Endothelial cell of umbilical vein (primary cell): ENCODE measurements at regions not wholly inside any gene's neighbourhood (a gene's known extent, or its start where the extent isn't known, plus 50 kb on each side); places are given as distances from the start of the nearest gene placed in this dataset.
A peak's percentile ranks its signal among the peaks of the same experiment; 100 is the strongest.

Source experiments
- BruUV-seq: library from RNA; stranded (reverse); fragments of 400-500 nt; replicated peaks from 2 replicates; lab custom pipeline; 2021; lab: Mats Ljungman, UMichigan
- CTCF ChIA-PET: fragments of 300-600, 350-600 bp; sonication (Branson Sonifier 250); formaldehyde crosslinking; loops from one replicate; lab custom pipeline; 2021; ENCODE audit warnings: antibody characterized with exemption, inconsistent platforms; lab: Charles Lee
- POLR2A ChIA-PET: fragments of 300-600, 350-600 bp; sonication (Branson Sonifier 250); formaldehyde crosslinking; loops from one replicate; lab custom pipeline; 2021; ENCODE audit warnings: antibody characterized with exemption, inconsistent platforms; lab: Charles Lee
- DNase-seq: peaks from one replicate; pipeline ENCODE4 v3.0.0-alpha.2; 2011; ENCODE audit warnings: low read depth, low spot score
- FAIRE-seq: peaks from 2 replicates; lab custom pipeline; 2011; peaks lifted over from hg19 to GRCh38; lab: Jason Lieb, UNC
- H2AFZ ChIP-seq: 2 replicates; pipeline ENCODE4 v1.6.0; 2012; ENCODE audit warnings: low read depth, low read length, control low read depth, inconsistent platforms
- H3K27ac ChIP-seq: 2 replicates; pipeline ENCODE4 v1.5.1; 2011; ENCODE audit warnings: low read depth, mild to moderate bottlenecking, control low read depth, low read length, moderate library complexity; ENCODE audit not compliant: insufficient read depth
- H3K27me3 ChIP-seq, 2 experiments: 2 replicates each; pipeline versions ENCODE4 v1.6.0 to v1.6.1; 2011; ENCODE audit warnings: low read length in 2 of 2, mixed read lengths in 1 of 2; ENCODE audit not compliant: control insufficient read depth in 2 of 2, insufficient read depth in 2 of 2
- H3K36me3 ChIP-seq, 2 experiments: 2 replicates in 1 of 2; 3 replicates in 1 of 2; pipeline ENCODE4 v1.5.1; 2011; ENCODE audit warnings: low read length in 2 of 2, mild to moderate bottlenecking in 1 of 2, moderate library complexity in 1 of 2; ENCODE audit not compliant: control insufficient read depth in 2 of 2, insufficient read depth in 2 of 2; ENCODE audit errors: extremely low read depth in 1 of 2
- H3K4me1 ChIP-seq: 3 replicates; pipeline ENCODE4 v1.5.1; 2011; ENCODE audit warnings: mild to moderate bottlenecking, low read length; ENCODE audit not compliant: control insufficient read depth, insufficient read depth; ENCODE audit errors: extremely low read depth
- H3K4me2 ChIP-seq: 2 replicates; pipeline ENCODE4 v1.6.1; 2011; ENCODE audit warnings: low read length, control low read depth, mixed read lengths; ENCODE audit not compliant: insufficient read depth
- H3K4me3 ChIP-seq, 3 experiments: fragments of 200-600 bp in 1 of 3; sonication (generic), shearing (Covaris generic) in 1 of 3; replicated peaks in 1 of 3; 2 replicates each; pipeline ENCODE4 v1.5.1; 2011 to 2016; ENCODE audit warnings: control low read depth in 3 of 3, low read length in 3 of 3, mild to moderate bottlenecking in 2 of 3, inconsistent platforms in 1 of 3, low read depth in 1 of 3, moderate library complexity in 1 of 3; ENCODE audit not compliant: insufficient read depth in 1 of 3
- H3K79me2 ChIP-seq: 2 replicates; pipeline ENCODE4 v1.6.0; 2012; ENCODE audit warnings: low read length, inconsistent platforms; ENCODE audit not compliant: control insufficient read depth, insufficient read depth
- H3K9ac ChIP-seq: replicated peaks from 2 replicates; pipeline ENCODE3; 2011; ENCODE audit warnings: low read length, control low read depth; ENCODE audit not compliant: insufficient read depth; ENCODE audit errors: extremely low read depth
- H3K9me1 ChIP-seq: replicated peaks from 3 replicates; pipeline ENCODE4 v1.6.0; 2011; ENCODE audit warnings: mild to moderate bottlenecking, low read length; ENCODE audit not compliant: control insufficient read depth, insufficient read depth; ENCODE audit errors: extremely low read depth
- H3K9me3 ChIP-seq: replicated peaks from 2 replicates; pipeline ENCODE4 v1.5.1; 2012; ENCODE audit warnings: low read length, inconsistent platforms; ENCODE audit not compliant: control insufficient read depth, insufficient read depth
- H4K20me1 ChIP-seq: replicated peaks from 2 replicates; pipeline ENCODE3; 2011; ENCODE audit warnings: mild to moderate bottlenecking, low read length; ENCODE audit not compliant: control insufficient read depth, insufficient read depth; ENCODE audit errors: extremely low read depth
- CTCF ChIP-seq, 2 donors: IDR thresholded peaks; 1 replicate in 1 of 2; 2 replicates in 1 of 2; pipeline ENCODE4 v1.5.1; 2011; ENCODE audit warnings: low read length in 2 of 2, mild to moderate bottlenecking in 2 of 2, moderate library complexity in 2 of 2, control low read depth in 1 of 2, inconsistent platforms in 1 of 2, low read depth in 1 of 2; ENCODE audit not compliant: insufficient read depth in 1 of 2; ENCODE audit errors: extremely low read depth in 1 of 2
- FOS ChIP-seq: IDR thresholded peaks from 2 replicates; pipeline ENCODE4 v1.6.1; 2011; ENCODE audit warnings: mild to moderate bottlenecking, low read length, moderate library complexity, borderline replicate concordance; ENCODE audit not compliant: insufficient read depth
- MAX ChIP-seq: IDR thresholded peaks from 2 replicates; pipeline ENCODE4 v1.6.1; 2011; ENCODE audit not compliant: insufficient read depth, insufficient read length
- MYC ChIP-seq: IDR thresholded peaks from one replicate; pipeline ENCODE4 v1.6.1; 2011; ENCODE audit warnings: mild to moderate bottlenecking, low read depth, low read length
- POLR2AphosphoS5 ChIP-seq: IDR thresholded peaks from 2 replicates; pipeline ENCODE4 v1.6.1; 2012; ENCODE audit warnings: low read depth, mild to moderate bottlenecking, control low read depth, low read length, moderate library complexity; ENCODE audit not compliant: insufficient read depth
- dilution Hi-C: fragments of 300-500 bp; cut with MboI; formaldehyde crosslinking; loops from one replicate; pipeline ENCODE4 v1.15.0; 2019; ENCODE audit warnings: low sequenced_read_pairs; ENCODE audit not compliant: extremely low pct_ligation_motif_present
- intact Hi-C: fragments of 100-400 bp; cut with micrococcal nuclease; formaldehyde crosslinking; loops from one replicate; pipeline ENCODE4 v1.10.0; 2022

GRCh38 chr12:74415633-74416032 lies 122.0 kb upstream of the ATXN7L3B start:
- dilution Hi-C loops (no loop called here), intact Hi-C loops (loop anchor here (5.0 kb wide), 1 partner anchor 122 kb away; the partner anchor contains the start of gene ATXN7L3B)
- H3K9me1 ChIP-seq = no peaks in the 10 kb centered on the region
- H2AFZ ChIP-seq = no peak overlapping the region
- no peaks in the 10 kb centered on the region for H3K79me2 ChIP-seq
- H3K4me1 ChIP-seq = no peaks in the 10 kb centered on the region
- CTCF ChIA-PET = interaction anchor here (1.3 to 2.6 kb wide), 2 partner anchors 12 to 393 kb away, joined by 3 to 15 read pairs; no protein-coding TSS in a partner anchor
- no peaks in the 10 kb centered on the region for H3K36me3 ChIP-seq
- no peak overlapping the region for H3K4me2 ChIP-seq
- H4K20me1 ChIP-seq = no peaks in the 10 kb centered on the region
- H3K27me3 ChIP-seq = no peaks in the 10 kb centered on the region
- DNase-seq (peak; percentile 19), FAIRE-seq (no peak)
- TF ChIP-seq CTCF (IDR thresholded peaks at IDR 0.05; ENCODE audit: extremely low read depth in 1 of 2, insufficient read depth in 1 of 2, low read depth in 1 of 2, low read length in 2 of 2) (peak in 1 of 2 donors; percentile 29), MAX (no peak)
- no peak overlapping the region for H3K4me3 ChIP-seq
- H3K9me3 ChIP-seq = no peaks in the 10 kb centered on the region
- no peak overlapping the region for H3K9ac ChIP-seq
- BruUV-seq = no TSS peak
- no peak overlapping the region for H3K27ac ChIP-seq
- POLR2A ChIA-PET = no interaction called here

- Histone ChIP-seq H3K9ac (no peak overlapping the region), H3K27ac (no peak overlapping the region), H3K9me1 (no peaks in the 10 kb centered on the region), H4K20me1 (no peaks in the 10 kb centered on the region), H3K79me2 (no peaks in the 10 kb centered on the region), H3K9me3 (no peaks in the 10 kb centered on the region), H2AFZ (no peak overlapping the region), H3K27me3 (no peaks in the 10 kb centered on the region), H3K4me3 (no peak overlapping the region), H3K4me2 (no peak overlapping the region), H3K36me3 (no peaks in the 10 kb centered on the region), H3K4me1 (no peaks in the 10 kb centered on the region)
- no TSS peak for BruUV-seq
- TF ChIP-seq FOS (no peak), POLR2AphosphoS5 (no peak), MYC (no peak)
- DNase-seq = no peak
- FAIRE-seq = no peak
- intact Hi-C loops = loop anchor here (5.0 kb wide), 1 partner anchor 119 kb away; the partner anchor contains the start of gene ATXN7L3B
- ChIA-PET CTCF (no interaction called here), POLR2A (no interaction called here)
- dilution Hi-C loops = no loop called here
These were observed 119.1 kb upstream of the ATXN7L3B start for GRCh38 chr12:74418573-74418972.
